Ovary (tissue), 7 donors: ENCODE measurements at regions not wholly inside any gene's neighbourhood (a gene's known extent, or its start where the extent isn't known, plus 50 kb on each side); places are given as distances from the start of the nearest gene placed in this dataset.

Experiments
- DNase-seq, 5 donors: peaks; one replicate each; pipeline ENCODE4 v3.0.0-alpha.2; 2019 to 2020
- H3K27ac ChIP-seq, 2 donors: fragments of 200-600 bp; one replicate each; pipeline versions ENCODE4 v1.5.1 to v1.8.0; 2019 to 2022
- H3K27me3 ChIP-seq: fragments of 200-600 bp; one replicate; pipeline ENCODE4 v1.8.0; 2022
- H3K36me3 ChIP-seq: fragments of 200-600 bp; sonication (generic); one replicate; pipeline ENCODE4 v1.5.1; 2019
- H3K4me1 ChIP-seq: one replicate; pipeline ENCODE4 v1.8.1; 2013; ENCODE audit warnings: mild to moderate bottlenecking, moderate library complexity; ENCODE audit not compliant: insufficient read depth
- H3K4me3 ChIP-seq: fragments of 200-600 bp; sonication (generic); one replicate; pipeline ENCODE4 v1.5.1; 2017
- H3K9me3 ChIP-seq, 2 donors: fragments of 200-600 bp in 1 of 2; sonication (generic) in 1 of 2; one replicate each; pipeline versions ENCODE4 v1.5.1 to v1.8.1; 2013 to 2019; ENCODE audit warnings: mild to moderate bottlenecking in 1 of 2, moderate library complexity in 1 of 2
- CTCF ChIP-seq, 3 donors: fragments of 450-650 bp in 2 of 3; fragments of 200-600 bp in 1 of 3; IDR thresholded peaks; one replicate each; pipeline versions ENCODE4 v1.5.1 to v1.8.0; 2016 to 2022; ENCODE audit warnings: antibody characterized with exemption in 3 of 3, mild to moderate bottlenecking in 1 of 3
- EP300 ChIP-seq: sonication (generic); formaldehyde crosslinking; IDR thresholded peaks from one replicate; pipeline ENCODE4 v1.6.1; 2017; ENCODE audit warnings: antibody characterized with exemption
- POLR2A ChIP-seq: fragments of 450-650 bp; IDR thresholded peaks from one replicate; pipeline ENCODE4 v1.6.1; 2017; ENCODE audit warnings: antibody characterized with exemption, mild to moderate bottlenecking, moderate library complexity
- WGBS, 3 donors: extraction: QIAGEN DNeasy Blood & Tissue Kit in 1 of 3; methylation state at CpG; one replicate each; pipeline versions ENCODE4 v1.1.5 to v1.1.7; 2013 to 2017; 5-methylcytosine and 5-hydroxymethylcytosine counted together
- intact Hi-C, 4 donors: fragments of 100-400 bp; cut with DNase I; formaldehyde crosslinking; loops; one replicate each; pipeline versions ENCODE4 v1.11.0 to v1.15.1; 2022 to 2023
- donor health status: DM: no; HTN: no; CAD: no; lungs with moderate emphysema.
- donor health status: DM: no; HTN: no; CAD: no.
- donor health status: Bipolar disorder and iron deficiency.
- donor health status: DM: no; HTN: no; CAD: no.
- donor health status: DM: yes; HTN: yes; CAD: no.

- Histone ChIP-seq H3K9me3 (no peaks in the 10 kb centered on the region), H3K4me1 (no peaks in the 10 kb centered on the region)
- WGBS, 3 donors = 60 to 78% (median 76%) methylated on average over 6 of the region's 6 CpGs
Observed at GRCh38 chr12:60333461-60333860, 737.6 kb downstream of the SLC16A7 start.

GRCh38 chr12:60335745-60336144 is 739.9 kb downstream of the SLC16A7 start:
- Histone ChIP-seq H3K27me3 (no peaks in the 10 kb centered on the region), H3K27ac (no peak overlapping the region), H3K36me3 (no peaks in the 10 kb centered on the region), H3K4me3 (no peak overlapping the region), H3K9me3 (no peaks in the 10 kb centered on the region), H3K4me1 (no peaks in the 10 kb centered on the region)
- no peak for DNase-seq
- TF ChIP-seq CTCF (IDR thresholded peaks at IDR 0.05) = no peak
- no peak for TF ChIP-seq EP300
- TF ChIP-seq POLR2A = no peak
- intact Hi-C loops = no loop called here

More at GRCh38 chr12:60333461-60333860, 737.6 kb downstream of the SLC16A7 start:
- no peak for TF ChIP-seq POLR2A
- no peak for TF ChIP-seq CTCF (IDR thresholded peaks at IDR 0.05)
- TF ChIP-seq EP300 = no peak
- intact Hi-C loops = no loop called here
- no peaks in the 10 kb centered on the region for H3K36me3 ChIP-seq
- DNase-seq = no peak
- H3K27ac ChIP-seq = no peak overlapping the region
- no peak overlapping the region for H3K4me3 ChIP-seq
- no peaks in the 10 kb centered on the region for H3K27me3 ChIP-seq

- H3K27ac ChIP-seq = no peak overlapping the region
- H3K9me3 ChIP-seq = no peaks in the 10 kb centered on the region
- DNase-seq = no peak
- H3K4me1 ChIP-seq = no peaks in the 10 kb centered on the region
- no peak overlapping the region for H3K4me3 ChIP-seq
- 75 to 81% (median 80%) methylated on average over 5 of the region's 5 CpGs for whole genome bisulfite sequencing, 3 donors
- no peaks in the 10 kb centered on the region for H3K27me3 ChIP-seq
- no peak for TF ChIP-seq EP300
- TF ChIP-seq CTCF (IDR thresholded peaks at IDR 0.05) = no peak
- no peak for TF ChIP-seq POLR2A
- H3K36me3 ChIP-seq = no peaks in the 10 kb centered on the region
- intact Hi-C loops = no loop called here
Observed at GRCh38 chr12:60337839-60338549, 742.2 kb downstream of the SLC16A7 start.

GRCh38 chr12:60345442-60345841 is 749.6 kb downstream of the SLC16A7 start:
- Histone ChIP-seq H3K9me3 (no peaks in the 10 kb centered on the region), H3K4me3 (no peak overlapping the region), H3K27me3 (no peaks in the 10 kb centered on the region), H3K36me3 (no peaks in the 10 kb centered on the region), H3K27ac (no peak overlapping the region), H3K4me1 (no peaks in the 10 kb centered on the region)
- WGBS, 3 donors = 86 to 95% (median 91%) methylated on average over 1 of the region's 1 CpG
- TF ChIP-seq CTCF (IDR thresholded peaks at IDR 0.05) (no peak), POLR2A (no peak), EP300 (no peak)
- no peak for DNase-seq
- intact Hi-C loops = no loop called here
